Vagina (tissue), 2 donors: ENCODE measurements at regions not wholly inside any gene's neighbourhood (a gene's known extent, or its start where the extent isn't known, plus 50 kb on each side); places are given as distances from the start of the nearest gene placed in this dataset.

ENCODE experiments used
- DNase-seq, 2 donors: peaks; one replicate each; pipeline ENCODE4 v3.0.0-alpha.2; 2017; ENCODE audit errors: extremely low spot score in 2 of 2
- H3K27ac ChIP-seq: fragments of 200-600 bp; sonication (generic); one replicate; pipeline ENCODE4 v1.5.1; 2019
- H3K27me3 ChIP-seq: fragments of 200-600 bp; sonication (generic); one replicate; pipeline ENCODE4 v1.5.1; 2019
- H3K36me3 ChIP-seq, 2 donors: fragments of 200-600 bp; sonication (generic); one replicate each; pipeline ENCODE4 v1.5.1; 2017 to 2019
- H3K4me1 ChIP-seq: fragments of 200-600 bp; sonication (generic); one replicate; pipeline ENCODE4 v1.5.1; 2019
- H3K4me3 ChIP-seq, 2 donors: fragments of 200-600 bp; sonication (generic); 1 replicate in 1 of 2; 2 replicates in 1 of 2; pipeline ENCODE4 v1.5.1; 2016 to 2019
- H3K9me3 ChIP-seq: fragments of 200-600 bp; sonication (generic); one replicate; pipeline ENCODE4 v1.5.1; 2019
- CTCF ChIP-seq, 3 experiments: fragments of 450-650 bp in 2 of 3; fragments of 200-600 bp in 1 of 3; sonication (generic) in 1 of 3; IDR thresholded peaks; one replicate each; pipeline ENCODE4 v1.5.1; 2017 to 2019; ENCODE audit warnings: antibody characterized with exemption in 3 of 3, mild to moderate bottlenecking in 2 of 3, moderate library complexity in 2 of 3
- POLR2A ChIP-seq, 2 donors: fragments of 450-650 bp; IDR thresholded peaks; one replicate each; pipeline ENCODE4 v1.6.1; 2017; ENCODE audit warnings: antibody characterized with exemption in 2 of 2, mild to moderate bottlenecking in 2 of 2, moderate library complexity in 2 of 2
- POLR2AphosphoS5 ChIP-seq, 2 donors: sonication (generic); formaldehyde crosslinking; IDR thresholded peaks; one replicate each; pipeline ENCODE4 v1.9.0; 2017; ENCODE audit warnings: antibody characterized with exemption in 2 of 2, mild to moderate bottlenecking in 2 of 2, low read depth in 1 of 2; ENCODE audit not compliant: insufficient read depth in 1 of 2
- intact Hi-C: fragments of 100-400 bp; cut with DNase I; formaldehyde crosslinking; loops from one replicate; pipeline ENCODE4 v1.15.1; 2023

- no peak for TF ChIP-seq CTCF (IDR thresholded peaks at IDR 0.05)
- TF ChIP-seq POLR2A (IDR thresholded peaks at IDR 0.05) = no peak
- TF ChIP-seq POLR2AphosphoS5 (IDR thresholded peaks at IDR 0.05; ENCODE audit: insufficient read depth in 1 of 2, low read depth in 1 of 2) = no peak
- Histone ChIP-seq H3K4me1 (no peaks in the 10 kb centered on the region), H3K27me3 (no peaks in the 10 kb centered on the region), H3K9me3 (no peaks in the 10 kb centered on the region), H3K27ac (no peak overlapping the region), H3K4me3 (no peak overlapping the region), H3K36me3 (no peaks in the 10 kb centered on the region)
- DNase-seq = peak in 1 of 2 donors; percentile 77
- intact Hi-C loops = no loop called here
Observed at GRCh38 chr10:131500181-131500580, 188.7 kb upstream of the TCERG1L start.

GRCh38 chr10:131500892-131501291 is 189.4 kb upstream of the TCERG1L start:
- intact Hi-C loops = no loop called here
- no peaks in the 10 kb centered on the region for H3K27me3 ChIP-seq
- H3K36me3 ChIP-seq = no peaks in the 10 kb centered on the region
- TF ChIP-seq CTCF (IDR thresholded peaks at IDR 0.05) = no peak
- TF ChIP-seq POLR2AphosphoS5 (IDR thresholded peaks at IDR 0.05; ENCODE audit: insufficient read depth in 1 of 2, low read depth in 1 of 2) = no peak
- no peak for TF ChIP-seq POLR2A (IDR thresholded peaks at IDR 0.05)
- DNase-seq = no peak
- H3K4me3 ChIP-seq = no peak overlapping the region
- H3K27ac ChIP-seq = no peak overlapping the region
- H3K4me1 ChIP-seq = no peaks in the 10 kb centered on the region
- H3K9me3 ChIP-seq = no peaks in the 10 kb centered on the region

- TF ChIP-seq POLR2A (IDR thresholded peaks at IDR 0.05) (no peak), POLR2AphosphoS5 (IDR thresholded peaks at IDR 0.05; ENCODE audit: insufficient read depth in 1 of 2, low read depth in 1 of 2) (no peak), CTCF (IDR thresholded peaks at IDR 0.05) (no peak)
- H3K36me3 ChIP-seq = no peaks in the 10 kb centered on the region
Observed at GRCh38 chr10:131503992-131504391, 192.5 kb upstream of the TCERG1L start.

GRCh38 chr10:131511391-131511790 is 199.9 kb upstream of the TCERG1L start:
- Histone ChIP-seq H3K27ac (no peak overlapping the region), H3K9me3 (peaks cover 6% of the 10 kb centered on the region), H3K27me3 (no peaks in the 10 kb centered on the region), H3K4me3 (no peak overlapping the region), H3K36me3 (no peaks in the 10 kb centered on the region), H3K4me1 (no peaks in the 10 kb centered on the region)
- intact Hi-C loops = no loop called here
- no peak for DNase-seq
- TF ChIP-seq POLR2A (IDR thresholded peaks at IDR 0.05) (no peak), CTCF (IDR thresholded peaks at IDR 0.05) (no peak), POLR2AphosphoS5 (IDR thresholded peaks at IDR 0.05; ENCODE audit: insufficient read depth in 1 of 2, low read depth in 1 of 2) (no peak)

More at GRCh38 chr10:131503992-131504391, 192.5 kb upstream of the TCERG1L start:
- intact Hi-C loops = no loop called here
- H3K4me1 ChIP-seq = no peaks in the 10 kb centered on the region
- no peaks in the 10 kb centered on the region for H3K27me3 ChIP-seq
- no peaks in the 10 kb centered on the region for H3K9me3 ChIP-seq
- no peak overlapping the region for H3K4me3 ChIP-seq
- no peak overlapping the region for H3K27ac ChIP-seq
- no peak for DNase-seq

GRCh38 chr10:131512852-131513251 is 201.3 kb upstream of the TCERG1L start:
- no peak for DNase-seq
- no peaks in the 10 kb centered on the region for H3K36me3 ChIP-seq
- intact Hi-C loops = no loop called here
- TF ChIP-seq POLR2AphosphoS5 (IDR thresholded peaks at IDR 0.05; ENCODE audit: insufficient read depth in 1 of 2, low read depth in 1 of 2) (no peak), CTCF (IDR thresholded peaks at IDR 0.05) (no peak), POLR2A (IDR thresholded peaks at IDR 0.05) (no peak)
- peaks cover 6% of the 10 kb centered on the region for H3K9me3 ChIP-seq
- H3K27ac ChIP-seq = no peak overlapping the region
- no peaks in the 10 kb centered on the region for H3K27me3 ChIP-seq
- H3K4me3 ChIP-seq = no peak overlapping the region
- H3K4me1 ChIP-seq = no peaks in the 10 kb centered on the region
